ENCODE measurements at regions not wholly inside any gene's neighbourhood (a gene's known extent, or its start where the extent isn't known, plus 50 kb on each side); places are given as distances from the start of the nearest gene placed in this dataset.

GRCh38 chr3:24589513-24589851 lies 94.8 kb upstream of the THRB start:
- TF ChIP-seq SKIL (IDR thresholded peaks at IDR 0.05; ENCODE audit: low read depth, poor library complexity, severe bottlenecking) (no peak), POLR2AphosphoS5 (IDR thresholded peaks at IDR 0.05; ENCODE audit: low read length) (no peak), TAF1 (IDR thresholded peaks at IDR 0.05; ENCODE audit: borderline replicate concordance, low read depth, low read length) (no peak), EZH2 (IDR thresholded peaks at IDR 0.05; ENCODE audit: borderline replicate concordance, control insufficient read depth, low read depth, low read length) (no peak), CTCF (IDR thresholded peaks at IDR 0.05 in 2 of 3, conservative IDR thresholded peaks at IDR 0.05 in 1 of 3; ENCODE audit: control insufficient read depth in 2 of 3, extremely low read depth in 1 of 3, insufficient read depth in 1 of 3, low read depth in 3 of 3, low read length in 3 of 3) (no peak), BRCA1 (IDR thresholded peaks at IDR 0.05; ENCODE audit: low read depth, low read length) (no peak), CHD1 (IDR thresholded peaks at IDR 0.05; ENCODE audit: low read depth, low read length) (no peak), YY1 (IDR thresholded peaks at IDR 0.05; ENCODE audit: low read depth, low read length) (no peak), POLR2A (IDR thresholded peaks at IDR 0.05; ENCODE audit: low read depth, low read length) (no peak), ZNF274 (IDR thresholded peaks at IDR 0.05; ENCODE audit: insufficient read depth, insufficient read length) (no peak), ATF3 (IDR thresholded peaks at IDR 0.05; ENCODE audit: borderline replicate concordance, extremely low read depth, low read depth, low read length) (no peak), BCLAF1 (IDR thresholded peaks at IDR 0.05) (no peak)

Data from GM12878 (cell line).